ENCODE measurements at regions not wholly inside any gene's neighbourhood (a gene's known extent, or its start where the extent isn't known, plus 50 kb on each side); places are given as distances from the start of the nearest gene placed in this dataset.
A peak's percentile ranks its signal among the peaks of the same experiment; 100 is the strongest.
"Not testable (repeated sequence)": the region's sequence is repeated elsewhere in the genome, so short reads cannot be mapped to it uniquely, and the experiment has no call there.

- no peak for DNase-seq
Measured at GRCh38 chr12:83265808-83266207, 579.1 kb downstream of the TMTC2 start.

GRCh38 chr12:83261998-83262397, 575.3 kb downstream of the TMTC2 start:
- DNase-seq = no peak

GRCh38 chr12:83260126-83260525, 573.4 kb downstream of the TMTC2 start:
- DNase-seq = not testable (repeated sequence)

- no peak for DNase-seq
Measured at GRCh38 chr12:83257726-83258125, 571.0 kb downstream of the TMTC2 start.

GRCh38 chr12:83256562-83256961, 569.9 kb downstream of the TMTC2 start:
- DNase-seq = no peak

GRCh38 chr12:83250866-83251265, 564.2 kb downstream of the TMTC2 start:
- no peak for DNase-seq

GRCh38 chr12:83245156-83245555, 558.5 kb downstream of the TMTC2 start:
- no peak for DNase-seq

- no peak for DNase-seq
Measured at GRCh38 chr12:83244001-83244400, 557.3 kb downstream of the TMTC2 start.

GRCh38 chr12:83233987-83234386, 547.3 kb downstream of the TMTC2 start:
- not testable (repeated sequence) for DNase-seq

- DNase-seq = not testable (repeated sequence)
Measured at GRCh38 chr12:83226960-83227359, 540.3 kb downstream of the TMTC2 start.

- DNase-seq = no peak
Measured at GRCh38 chr12:83225806-83226205, 539.1 kb downstream of the TMTC2 start.

- DNase-seq = peak; percentile 60
Measured at GRCh38 chr12:83224012-83224411, 537.3 kb downstream of the TMTC2 start.

- no peak for DNase-seq
Measured at GRCh38 chr12:83220774-83221173, 534.1 kb downstream of the TMTC2 start.

- no peak for DNase-seq
Measured at GRCh38 chr12:83216230-83216629, 529.5 kb downstream of the TMTC2 start.

- no peak for DNase-seq
Measured at GRCh38 chr12:83214185-83214584, 527.5 kb downstream of the TMTC2 start.

- no peak for DNase-seq
Measured at GRCh38 chr12:83210933-83211332, 524.2 kb downstream of the TMTC2 start.

GRCh38 chr12:83199069-83199468, 512.4 kb downstream of the TMTC2 start:
- no peak for DNase-seq

GRCh38 chr12:83198291-83199015, 511.7 kb downstream of the TMTC2 start:
- no peak for DNase-seq

GRCh38 chr12:83197483-83197914, 510.8 kb downstream of the TMTC2 start:
- no peak for DNase-seq

GRCh38 chr12:83196694-83197350, 510.1 kb downstream of the TMTC2 start:
- no peak for DNase-seq

GRCh38 chr12:83190631-83191390, 504.1 kb downstream of the TMTC2 start:
- DNase-seq = no peak

GRCh38 chr12:83186419-83186818, 499.7 kb downstream of the TMTC2 start:
- no peak for DNase-seq

GRCh38 chr12:83185241-83185640, 498.5 kb downstream of the TMTC2 start:
- no peak for DNase-seq
